WTC11 (cell line): ENCODE measurements at regions not wholly inside any gene's neighbourhood (a gene's known extent, or its start where the extent isn't known, plus 50 kb on each side); places are given as distances from the start of the nearest gene placed in this dataset.
"Not testable (repeated sequence)": the region's sequence is repeated elsewhere in the genome, so short reads cannot be mapped to it uniquely, and the experiment has no call there.

Experiments used
- ATF2 ChIP-seq: sonication (generic); formaldehyde crosslinking; IDR thresholded peaks from 2 replicates; pipeline ENCODE4 v1.8.1; 2022; ENCODE audit warnings: low read depth, missing genetic modification reagents, borderline replicate concordance
- CTCF ChIP-seq: fragments of 200-600 bp; IDR thresholded peaks from 2 replicates; pipeline ENCODE4 v1.8.0; 2022; ENCODE audit warnings: antibody characterized with exemption
- ESRRA ChIP-seq: sonication (generic); formaldehyde crosslinking; IDR thresholded peaks from 2 replicates; pipeline ENCODE4 v1.8.1; 2022; ENCODE audit warnings: mild to moderate bottlenecking, missing genetic modification reagents, borderline replicate concordance
- FOXK1 ChIP-seq: sonication (generic); formaldehyde crosslinking; IDR thresholded peaks from 2 replicates; pipeline ENCODE4 v1.8.0; 2022; ENCODE audit warnings: mild to moderate bottlenecking, moderate library complexity, missing genetic modification reagents
- FOXP4 ChIP-seq: sonication (generic); formaldehyde crosslinking; IDR thresholded peaks from 2 replicates; pipeline ENCODE4 v1.8.0; 2022; ENCODE audit warnings: mild to moderate bottlenecking, missing genetic modification reagents
- SP1 ChIP-seq: sonication (generic); formaldehyde crosslinking; conservative IDR thresholded peaks from 2 replicates; pipeline ENCODE4 v1.8.1; 2022; ENCODE audit warnings: missing genetic modification reagents
- TCF7 ChIP-seq: sonication (generic); formaldehyde crosslinking; IDR thresholded peaks from 2 replicates; pipeline ENCODE4 v1.8.0; 2022; ENCODE audit warnings: mild to moderate bottlenecking, low read depth, missing genetic modification reagents, moderate library complexity
- USF1 ChIP-seq: sonication (generic); formaldehyde crosslinking; IDR thresholded peaks from 2 replicates; pipeline ENCODE4 v1.8.0; 2022; ENCODE audit warnings: mild to moderate bottlenecking, missing genetic modification reagents
- ZNF121 ChIP-seq: sonication (generic); formaldehyde crosslinking; IDR thresholded peaks from 2 replicates; pipeline ENCODE4 v1.8.0; 2023; ENCODE audit warnings: missing genetic modification reagents
- ZNF512 ChIP-seq: sonication (generic); formaldehyde crosslinking; IDR thresholded peaks from 2 replicates; pipeline ENCODE4 v1.8.1; 2022; ENCODE audit warnings: missing genetic modification reagents, borderline replicate concordance

- not testable (repeated sequence) for TF ChIP-seq ZNF121 (CRISPR knock-in tag); TCF7; ESRRA (CRISPR knock-in tag); FOXP4; CTCF; ZNF512 (CRISPR knock-in tag); USF1 (CRISPR knock-in tag); FOXK1 (CRISPR knock-in tag); ATF2 (CRISPR knock-in tag); SP1 (CRISPR knock-in tag)
Measured at GRCh38 chr12:54799966-54800365, 54.4 kb upstream of the MUCL1 start.
